ENCODE measurements at regions not wholly inside any gene's neighbourhood (a gene's known extent, or its start where the extent isn't known, plus 50 kb on each side); places are given as distances from the start of the nearest gene placed in this dataset.

GRCh38 chr4:146062340-146062739 lies 113.2 kb upstream of the LSM6 start:
- TF ChIP-seq CTCF (optimal IDR thresholded peaks at IDR 0.05 in 1 of 3, IDR thresholded peaks at IDR 0.05 in 1 of 3, conservative IDR thresholded peaks at IDR 0.05 in 1 of 3; ENCODE audit: extremely low read depth in 1 of 3, insufficient read depth in 2 of 3, low read length in 3 of 3) (no peak), EZH2 (IDR thresholded peaks at IDR 0.05; ENCODE audit: low read length) (no peak)

Data from keratinocyte (primary cell).